ENCODE measurements at regions not wholly inside any gene's neighbourhood (a gene's known extent, or its start where the extent isn't known, plus 50 kb on each side); places are given as distances from the start of the nearest gene placed in this dataset.
"Not testable (repeated sequence)": the region's sequence is repeated elsewhere in the genome, so short reads cannot be mapped to it uniquely, and the experiment has no call there.

DNA sequence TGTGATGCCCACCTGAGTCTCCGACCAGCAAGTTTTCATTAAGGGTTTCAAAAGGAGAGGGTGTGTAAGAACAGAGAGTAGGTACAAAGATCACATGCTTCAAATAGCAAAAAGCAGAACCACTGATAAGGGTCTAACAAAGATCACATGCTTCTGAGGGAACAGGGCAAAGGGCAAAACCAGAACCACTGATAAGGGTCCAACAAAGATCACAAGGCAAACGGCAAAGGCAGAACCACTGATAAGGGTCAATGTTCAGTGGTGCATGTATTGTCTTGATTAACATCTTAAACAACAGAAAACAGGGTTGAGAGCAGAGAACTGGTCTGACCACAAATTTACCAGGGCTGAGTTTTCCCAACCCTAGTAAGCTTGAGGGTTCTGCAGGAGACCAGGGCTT is 145.8 kb upstream of the NBPF11 start:
- H3K4me1 ChIP-seq (ENCODE audit: insufficient read depth, low read length, poor library complexity, severe bottlenecking) = not testable (repeated sequence)

DNA sequence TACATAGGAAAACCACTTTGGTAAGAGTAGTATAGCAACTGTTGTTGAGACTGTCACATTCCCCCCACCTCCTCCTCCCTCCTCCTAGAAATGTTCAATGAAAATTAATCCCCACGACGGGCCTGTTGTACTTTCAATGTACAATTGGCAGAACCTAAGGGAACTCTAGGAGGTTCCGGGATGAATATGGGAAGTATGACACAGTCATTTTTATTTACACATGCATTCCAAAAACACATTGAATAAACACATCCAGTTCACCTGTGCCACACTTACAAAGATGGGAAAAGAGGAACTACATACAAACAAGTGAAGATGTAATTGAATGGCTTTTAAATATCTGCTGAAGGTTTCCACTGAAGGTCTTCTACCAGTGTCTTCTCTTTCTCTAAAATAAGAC is 144.4 kb upstream of the NBPF11 start:
- ChIA-PET POLR2A (ENCODE audit: low non-redundant PET) (no interaction called here), CTCF (no interaction called here)
- intact Hi-C loops (cut with micrococcal nuclease; ENCODE audit: unreplicated experiment) = no loop called here
- H3K36me3 ChIP-seq (ENCODE audit: insufficient read depth, low read length, poor library complexity, severe bottlenecking) = no peaks in the 10 kb centered on the region
- H3K27ac ChIP-seq (ENCODE audit: low read depth, low read length, poor library complexity, severe bottlenecking) = no peak overlapping the region
- TF ChIP-seq EZH2 (IDR thresholded peaks at IDR 0.05; ENCODE audit: borderline replicate concordance, low read depth, low read length, poor library complexity, severe bottlenecking) = no peak
- TF ChIP-seq, protein P1, sequence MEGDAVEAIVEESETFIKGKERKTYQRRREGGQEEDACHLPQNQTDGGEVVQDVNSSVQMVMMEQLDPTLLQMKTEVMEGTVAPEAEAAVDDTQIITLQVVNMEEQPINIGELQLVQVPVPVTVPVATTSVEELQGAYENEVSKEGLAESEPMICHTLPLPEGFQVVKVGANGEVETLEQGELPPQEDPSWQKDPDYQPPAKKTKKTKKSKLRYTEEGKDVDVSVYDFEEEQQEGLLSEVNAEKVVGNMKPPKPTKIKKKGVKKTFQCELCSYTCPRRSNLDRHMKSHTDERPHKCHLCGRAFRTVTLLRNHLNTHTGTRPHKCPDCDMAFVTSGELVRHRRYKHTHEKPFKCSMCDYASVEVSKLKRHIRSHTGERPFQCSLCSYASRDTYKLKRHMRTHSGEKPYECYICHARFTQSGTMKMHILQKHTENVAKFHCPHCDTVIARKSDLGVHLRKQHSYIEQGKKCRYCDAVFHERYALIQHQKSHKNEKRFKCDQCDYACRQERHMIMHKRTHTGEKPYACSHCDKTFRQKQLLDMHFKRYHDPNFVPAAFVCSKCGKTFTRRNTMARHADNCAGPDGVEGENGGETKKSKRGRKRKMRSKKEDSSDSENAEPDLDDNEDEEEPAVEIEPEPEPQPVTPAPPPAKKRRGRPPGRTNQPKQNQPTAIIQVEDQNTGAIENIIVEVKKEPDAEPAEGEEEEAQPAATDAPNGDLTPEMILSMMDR (conservative IDR thresholded peaks at IDR 0.05; ENCODE audit: low read depth, low read length) = no peak
- no TSS peak for BruUV-seq (replicated peaks)
- DNase-seq (ENCODE audit: low spot score) = no peak
- no peaks in the 10 kb centered on the region for H3K9me3 ChIP-seq (ENCODE audit: low read depth, low read length, poor library complexity, severe bottlenecking)
- H3K27me3 ChIP-seq (replicated peaks; ENCODE audit: insufficient read depth, low read depth, low read length, poor library complexity) = no peaks in the 10 kb centered on the region
- H3K4me3 ChIP-seq (ENCODE audit: low read depth, low read length, poor library complexity, severe bottlenecking) = no peak overlapping the region
- no peaks in the 10 kb centered on the region for H3K4me1 ChIP-seq (ENCODE audit: insufficient read depth, low read length, poor library complexity, severe bottlenecking)

More for the DNA sequence above, 145.8 kb upstream of the NBPF11 start:
- H3K4me3 ChIP-seq (ENCODE audit: low read depth, low read length, poor library complexity, severe bottlenecking); DNase-seq (ENCODE audit: low spot score); H3K9me3 ChIP-seq (ENCODE audit: low read depth, low read length, poor library complexity, severe bottlenecking); intact Hi-C loops (cut with micrococcal nuclease; ENCODE audit: unreplicated experiment); H3K27ac ChIP-seq (ENCODE audit: low read depth, low read length, poor library complexity, severe bottlenecking); POLR2A ChIA-PET (ENCODE audit: low non-redundant PET); CTCF ChIA-PET; BruUV-seq (replicated peaks); H3K36me3 ChIP-seq (ENCODE audit: insufficient read depth, low read length, poor library complexity, severe bottlenecking); H3K27me3 ChIP-seq (replicated peaks; ENCODE audit: insufficient read depth, low read depth, low read length, poor library complexity): not testable (repeated sequence)

- CTCF ChIA-PET = no interaction called here
- intact Hi-C loops (cut with micrococcal nuclease; ENCODE audit: unreplicated experiment) = no loop called here
Measured at GRCh38 chr1:148294116-148294807, 142.2 kb upstream of the NBPF11 start.

More at GRCh38 chr1:148294116-148294807, 142.2 kb upstream of the NBPF11 start:
- no TSS peak for BruUV-seq (replicated peaks)
- POLR2A ChIA-PET (ENCODE audit: low non-redundant PET) = no interaction called here
- Histone ChIP-seq H3K9me3 (ENCODE audit: low read depth, low read length, poor library complexity, severe bottlenecking) (no peaks in the 10 kb centered on the region), H3K4me3 (ENCODE audit: low read depth, low read length, poor library complexity, severe bottlenecking) (no peak overlapping the region), H3K27me3 (replicated peaks; ENCODE audit: insufficient read depth, low read depth, low read length, poor library complexity) (no peaks in the 10 kb centered on the region), H3K27ac (ENCODE audit: low read depth, low read length, poor library complexity, severe bottlenecking) (no peak overlapping the region), H3K4me1 (ENCODE audit: insufficient read depth, low read length, poor library complexity, severe bottlenecking) (no peaks in the 10 kb centered on the region), H3K36me3 (ENCODE audit: insufficient read depth, low read length, poor library complexity, severe bottlenecking) (no peaks in the 10 kb centered on the region)
- TF ChIP-seq EZH2 (IDR thresholded peaks at IDR 0.05; ENCODE audit: borderline replicate concordance, low read depth, low read length, poor library complexity, severe bottlenecking) = no peak
- TF ChIP-seq, protein P1 (conservative IDR thresholded peaks at IDR 0.05; ENCODE audit: low read depth, low read length) = no peak
- no peak for DNase-seq (ENCODE audit: low spot score)
